ENCODE measurements at regions not wholly inside any gene's neighbourhood (a gene's known extent, or its start where the extent isn't known, plus 50 kb on each side); places are given as distances from the start of the nearest gene placed in this dataset.
"Not testable (repeated sequence)": the region's sequence is repeated elsewhere in the genome, so short reads cannot be mapped to it uniquely, and the experiment has no call there.

DNA sequence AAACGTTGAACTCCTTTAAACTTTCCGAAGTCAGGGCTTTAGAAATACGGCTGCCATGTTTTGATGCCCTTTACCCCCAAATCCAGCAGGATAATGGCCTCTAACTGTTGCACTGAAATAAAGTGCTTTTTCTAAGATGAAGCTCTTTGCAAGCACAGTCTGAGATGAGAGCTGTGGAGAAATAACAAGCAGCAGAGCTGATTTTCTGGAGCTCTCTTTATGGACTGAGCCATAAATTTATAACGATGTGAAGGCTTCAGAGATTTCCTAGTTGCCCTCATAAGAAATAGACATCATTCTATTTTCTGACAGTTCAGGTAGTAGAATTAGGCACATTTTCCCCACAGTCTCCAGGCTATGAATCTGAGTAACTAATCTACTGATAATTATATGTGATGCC lies 567.3 kb downstream of the PDHA2 start:
- no peak for DNase-seq (ENCODE audit: low spot score)
- Histone ChIP-seq H3K27ac (no peak overlapping the region), H3K4me3 (no peak overlapping the region)
- TF ChIP-seq, protein P1, sequence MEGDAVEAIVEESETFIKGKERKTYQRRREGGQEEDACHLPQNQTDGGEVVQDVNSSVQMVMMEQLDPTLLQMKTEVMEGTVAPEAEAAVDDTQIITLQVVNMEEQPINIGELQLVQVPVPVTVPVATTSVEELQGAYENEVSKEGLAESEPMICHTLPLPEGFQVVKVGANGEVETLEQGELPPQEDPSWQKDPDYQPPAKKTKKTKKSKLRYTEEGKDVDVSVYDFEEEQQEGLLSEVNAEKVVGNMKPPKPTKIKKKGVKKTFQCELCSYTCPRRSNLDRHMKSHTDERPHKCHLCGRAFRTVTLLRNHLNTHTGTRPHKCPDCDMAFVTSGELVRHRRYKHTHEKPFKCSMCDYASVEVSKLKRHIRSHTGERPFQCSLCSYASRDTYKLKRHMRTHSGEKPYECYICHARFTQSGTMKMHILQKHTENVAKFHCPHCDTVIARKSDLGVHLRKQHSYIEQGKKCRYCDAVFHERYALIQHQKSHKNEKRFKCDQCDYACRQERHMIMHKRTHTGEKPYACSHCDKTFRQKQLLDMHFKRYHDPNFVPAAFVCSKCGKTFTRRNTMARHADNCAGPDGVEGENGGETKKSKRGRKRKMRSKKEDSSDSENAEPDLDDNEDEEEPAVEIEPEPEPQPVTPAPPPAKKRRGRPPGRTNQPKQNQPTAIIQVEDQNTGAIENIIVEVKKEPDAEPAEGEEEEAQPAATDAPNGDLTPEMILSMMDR (IDR thresholded peaks at IDR 0.05) = no peak

DNA sequence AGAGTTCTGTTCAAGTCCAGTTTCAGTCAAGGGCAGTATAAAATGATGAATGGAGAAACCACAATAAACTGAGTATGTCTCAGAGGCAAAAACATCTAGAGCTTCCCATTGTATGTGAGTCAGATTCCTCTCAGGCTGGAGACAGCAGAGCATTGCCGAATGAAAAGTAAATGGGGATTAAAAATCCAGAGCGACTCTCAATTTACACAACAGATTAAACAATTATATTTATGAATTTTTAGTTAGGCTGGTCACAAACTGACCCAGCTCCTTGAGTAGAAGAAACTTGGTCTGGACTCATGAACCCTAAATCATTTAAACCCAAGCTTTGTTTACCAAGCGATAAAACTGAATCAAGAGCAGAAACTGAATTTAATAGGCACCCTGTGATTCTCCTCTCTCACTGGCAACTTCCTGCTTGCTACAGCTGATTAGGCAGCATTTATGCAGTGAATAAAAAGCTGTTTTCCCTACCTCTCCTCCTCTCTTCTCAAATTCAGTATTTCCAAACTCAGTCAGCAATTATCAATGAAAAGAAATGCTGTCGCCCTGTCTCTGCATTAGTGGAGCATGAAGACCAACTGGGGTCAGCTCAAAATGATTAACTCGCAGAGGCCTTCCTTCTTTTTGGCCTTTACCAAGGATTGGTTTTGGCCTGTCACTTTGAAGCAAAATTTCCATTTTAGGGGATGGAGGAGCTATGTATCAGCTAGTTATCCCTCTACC lies 568.0 kb downstream of the PDHA2 start:
- DNase-seq (ENCODE audit: low spot score) = no peak
- TF ChIP-seq, protein P1 (IDR thresholded peaks at IDR 0.05) = no peak
- H3K27ac ChIP-seq = no peak overlapping the region

DNA sequence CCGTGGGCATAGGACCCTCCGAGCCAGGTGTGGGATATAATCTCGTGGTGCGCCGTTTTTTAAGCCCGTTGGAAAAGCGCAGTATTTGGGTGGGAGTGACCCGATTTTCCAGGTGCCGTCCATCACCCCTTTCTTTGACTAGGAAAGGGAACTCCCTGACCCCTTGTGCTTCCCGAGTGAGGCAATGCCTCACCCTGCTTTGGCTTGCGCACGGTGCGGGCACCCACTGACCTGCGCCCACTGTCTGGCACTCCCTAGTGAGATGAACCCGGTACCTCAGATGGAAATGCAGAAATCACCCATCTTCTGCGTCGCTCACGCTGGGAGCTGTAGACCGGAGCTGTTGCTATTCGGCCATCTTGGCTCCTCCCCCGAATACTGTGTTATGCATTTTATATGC lies 575.0 kb downstream of the PDHA2 start:
- H3K4me3 ChIP-seq; DNase-seq (ENCODE audit: low spot score); H3K27ac ChIP-seq: not testable (repeated sequence)

More for the DNA sequence above, 568.0 kb downstream of the PDHA2 start:
- no peak overlapping the region for H3K4me3 ChIP-seq

DNA sequence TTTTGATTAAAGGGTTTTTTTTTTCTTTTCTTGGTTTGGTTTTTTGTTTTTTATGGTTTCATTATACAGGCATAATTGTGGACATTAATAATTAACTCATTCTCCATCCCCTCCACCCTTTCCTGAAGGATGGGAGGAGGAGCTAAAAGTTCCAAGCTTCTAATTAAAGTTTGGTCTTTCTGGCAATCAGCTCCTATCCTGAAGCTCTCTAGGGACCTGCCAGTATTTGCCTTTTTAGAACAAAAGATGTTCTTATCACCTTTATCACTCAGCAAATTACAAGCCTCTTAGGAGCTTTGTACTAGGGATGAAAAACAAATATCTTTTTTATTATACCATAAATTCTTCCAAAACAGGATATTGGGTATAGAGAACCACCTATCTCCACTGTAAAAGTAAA lies 589.8 kb downstream of the PDHA2 start:
- no peak for DNase-seq (ENCODE audit: low spot score)
- Histone ChIP-seq H3K27ac (no peak overlapping the region), H3K4me3 (no peak overlapping the region)
- TF ChIP-seq, protein P1 (IDR thresholded peaks at IDR 0.05) = no peak

DNA sequence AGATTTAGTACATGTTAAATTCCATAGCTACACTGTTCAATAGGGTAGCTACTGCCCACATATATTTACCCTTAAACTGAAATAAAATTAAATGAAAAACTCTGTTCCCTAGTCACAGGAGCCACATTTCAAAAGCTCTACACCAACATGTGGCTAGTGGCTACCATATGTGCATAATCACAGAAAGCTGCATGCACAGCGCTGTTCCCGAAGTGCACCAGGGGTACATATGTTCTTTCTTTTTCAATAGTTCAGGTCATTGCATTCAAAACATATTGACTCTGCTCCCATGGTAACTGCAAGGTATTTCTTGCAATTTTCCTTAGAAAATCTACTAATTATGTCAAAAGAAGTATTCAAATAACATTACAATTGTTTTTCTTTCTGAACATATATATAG lies 591.2 kb downstream of the PDHA2 start:
- no peak for DNase-seq (ENCODE audit: low spot score)
- no peak overlapping the region for H3K27ac ChIP-seq
- H3K4me3 ChIP-seq = no peak overlapping the region
- TF ChIP-seq, protein P1 (IDR thresholded peaks at IDR 0.05) = no peak

DNA sequence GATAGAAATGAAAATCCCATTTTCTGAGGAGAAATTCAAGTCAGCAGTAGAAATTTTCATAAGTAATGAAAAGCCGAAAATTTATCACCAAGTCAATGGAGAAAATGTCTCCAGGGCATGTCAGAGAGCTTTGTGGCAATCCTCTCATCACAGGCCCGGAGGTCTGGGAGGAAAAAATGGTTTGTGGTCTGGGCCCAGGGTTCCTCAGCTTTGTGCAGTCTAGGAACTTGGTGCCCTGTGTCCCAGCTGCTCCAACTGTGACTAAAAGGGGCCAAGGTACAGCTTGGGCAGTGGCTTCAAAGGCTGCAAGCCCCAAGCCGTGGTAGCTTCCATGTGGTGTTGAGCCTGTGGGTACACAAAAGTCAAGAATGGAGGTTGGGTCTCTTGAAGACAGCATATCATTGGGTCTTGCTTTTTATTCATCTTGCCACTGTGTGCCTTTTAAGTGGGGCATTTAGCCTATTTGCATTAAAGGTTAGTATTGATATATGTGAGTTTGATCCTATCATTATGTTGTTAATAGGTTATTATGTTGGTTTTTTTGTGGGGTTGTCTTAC lies 608.5 kb downstream of the PDHA2 start:
- TF ChIP-seq, protein P1 (IDR thresholded peaks at IDR 0.05) = no peak
- Histone ChIP-seq H3K27ac (no peak overlapping the region), H3K4me3 (no peak overlapping the region)
- no peak for DNase-seq (ENCODE audit: low spot score)

DNA sequence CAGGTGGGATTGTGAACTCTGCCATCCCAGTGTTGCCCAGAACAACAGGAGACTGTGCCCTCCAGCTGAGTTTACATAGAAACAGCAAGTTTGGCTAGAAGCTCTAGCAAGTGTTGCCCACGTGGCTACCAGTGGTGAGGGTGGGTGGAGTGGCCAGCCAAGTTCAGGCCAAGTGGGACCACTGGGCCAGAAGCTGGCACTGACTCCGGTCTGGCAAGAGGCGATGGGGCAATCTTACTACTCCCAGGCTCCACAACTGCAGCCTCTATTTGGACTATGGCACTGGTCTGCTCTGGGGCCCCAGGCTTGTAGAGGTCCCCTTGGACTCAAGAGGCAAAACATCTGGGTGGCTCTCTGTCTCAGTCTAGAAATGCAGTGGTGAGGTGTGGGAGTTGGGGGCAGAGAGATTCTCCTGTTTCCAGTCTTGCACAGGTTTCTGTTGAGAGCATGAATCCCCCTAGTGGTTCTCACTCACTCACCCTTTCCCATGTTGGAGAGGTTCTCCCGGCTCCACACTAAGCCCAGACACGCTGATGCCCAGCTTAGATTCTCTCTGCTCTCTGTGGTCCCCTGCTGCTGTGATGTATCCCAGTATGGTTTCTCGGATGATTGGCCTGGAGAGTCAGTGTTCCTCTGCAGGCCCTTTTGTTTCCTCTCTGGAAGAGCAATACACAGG lies 615.3 kb downstream of the PDHA2 start:
- no peak for DNase-seq (ENCODE audit: low spot score)
- TF ChIP-seq, protein P1 (IDR thresholded peaks at IDR 0.05) = no peak
- Histone ChIP-seq H3K27ac (no peak overlapping the region), H3K4me3 (no peak overlapping the region)

DNA sequence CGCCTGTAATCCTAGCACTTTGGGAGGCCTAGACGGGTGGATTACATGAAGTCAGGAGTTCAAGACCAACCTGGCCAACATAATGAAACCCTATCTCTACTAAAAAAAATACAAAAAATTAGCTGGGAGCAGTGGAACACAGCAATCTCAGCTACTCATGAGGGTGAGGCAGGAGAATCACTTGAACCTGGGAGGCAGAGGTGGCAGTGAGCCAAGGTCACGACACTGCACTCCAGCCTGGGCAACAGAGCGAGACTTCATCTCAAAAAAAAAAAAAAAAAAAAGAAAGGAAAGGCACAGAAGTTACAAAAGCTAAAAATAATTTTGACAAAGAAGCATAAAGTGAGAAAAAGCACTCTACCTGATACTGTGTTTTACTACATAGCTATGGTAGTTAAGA lies 618.1 kb downstream of the PDHA2 start:
- DNase-seq (ENCODE audit: low spot score); H3K4me3 ChIP-seq; H3K27ac ChIP-seq: not testable (repeated sequence)

Measured in coronary artery (tissue), 2 donors.